ENCODE measurements at regions not wholly inside any gene's neighbourhood (a gene's known extent, or its start where the extent isn't known, plus 50 kb on each side); places are given as distances from the start of the nearest gene placed in this dataset.

GRCh38 chr6:133583907-133584427, 304.9 kb upstream of the TCF21 start:
- DNase-seq (ENCODE audit: low spot score) = no peak

GRCh38 chr6:133584823-133585222, 304.1 kb upstream of the TCF21 start:
- DNase-seq (ENCODE audit: low spot score) = no peak

GRCh38 chr6:133585978-133586377, 302.9 kb upstream of the TCF21 start:
- DNase-seq (ENCODE audit: low spot score) = no peak

GRCh38 chr6:133587546-133588160, 301.3 kb upstream of the TCF21 start:
- DNase-seq (ENCODE audit: low spot score) = no peak

- no peak for DNase-seq (ENCODE audit: low spot score)
These were observed 298.7 kb upstream of the TCF21 start for GRCh38 chr6:133590196-133590595.

- DNase-seq (ENCODE audit: low spot score) = no peak
These were observed 298.1 kb upstream of the TCF21 start for GRCh38 chr6:133590814-133591213.

GRCh38 chr6:133591275-133591674, 297.6 kb upstream of the TCF21 start:
- no peak for DNase-seq (ENCODE audit: low spot score)

GRCh38 chr6:133594652-133595110, 294.2 kb upstream of the TCF21 start:
- no peak for DNase-seq (ENCODE audit: low spot score)

GRCh38 chr6:133595111-133595761, 293.7 kb upstream of the TCF21 start:
- DNase-seq (ENCODE audit: low spot score) = no peak

- no peak for DNase-seq (ENCODE audit: low spot score)
These were observed 282.1 kb upstream of the TCF21 start for GRCh38 chr6:133606852-133607251.

GRCh38 chr6:133608620-133609019, 280.3 kb upstream of the TCF21 start:
- no peak for DNase-seq (ENCODE audit: low spot score)

GRCh38 chr6:133609415-133610226, 279.3 kb upstream of the TCF21 start:
- peak; percentile 79 for DNase-seq (ENCODE audit: low spot score)

- DNase-seq (ENCODE audit: low spot score) = no peak
These were observed 278.6 kb upstream of the TCF21 start for GRCh38 chr6:133610227-133610840.

- no peak for DNase-seq (ENCODE audit: low spot score)
These were observed 277.9 kb upstream of the TCF21 start for GRCh38 chr6:133610971-133611370.

- no peak for DNase-seq (ENCODE audit: low spot score)
These were observed 276.5 kb upstream of the TCF21 start for GRCh38 chr6:133612459-133612858.

- DNase-seq (ENCODE audit: low spot score) = no peak
These were observed 275.7 kb upstream of the TCF21 start for GRCh38 chr6:133613211-133613610.

GRCh38 chr6:133621751-133622150, 267.2 kb upstream of the TCF21 start:
- DNase-seq (ENCODE audit: low spot score) = no peak

GRCh38 chr6:133623065-133623464, 265.8 kb upstream of the TCF21 start:
- no peak for DNase-seq (ENCODE audit: low spot score)

- DNase-seq (ENCODE audit: low spot score) = no peak
These were observed 265.3 kb upstream of the TCF21 start for GRCh38 chr6:133623621-133624020.

GRCh38 chr6:133626096-133626666, 262.7 kb upstream of the TCF21 start:
- DNase-seq (ENCODE audit: low spot score) = no peak

GRCh38 chr6:133629970-133630369, 258.9 kb upstream of the TCF21 start:
- no peak for DNase-seq (ENCODE audit: low spot score)

GRCh38 chr6:133630651-133631050, 258.3 kb upstream of the TCF21 start:
- no peak for DNase-seq (ENCODE audit: low spot score)

All from RKO (cell line).